SU-DHL-6 (cell line): ENCODE measurements at regions not wholly inside any gene's neighbourhood (a gene's known extent, or its start where the extent isn't known, plus 50 kb on each side); places are given as distances from the start of the nearest gene placed in this dataset.

Source experiments
- CTCF ChIP-seq: fragments of 200-600 bp; sonication (generic); IDR thresholded peaks from one replicate; pipeline ENCODE4 v1.5.1; 2017; ENCODE audit warnings: antibody characterized with exemption, mild to moderate bottlenecking, low read length, moderate library complexity; ENCODE audit not compliant: insufficient read depth, poor library complexity, severe bottlenecking
- EZH2phosphoT487 ChIP-seq: fragments of 200-600 bp; sonication (generic), shearing (Covaris generic); conservative IDR thresholded peaks from 2 replicates; pipeline ENCODE4 v1.6.1; 2018; ENCODE audit warnings: mild to moderate bottlenecking, antibody characterized with exemption, low read length, moderate library complexity, mixed read lengths

GRCh38 chrX:118225711-118226428, 109.3 kb upstream of the KLHL13 start:
- TF ChIP-seq CTCF: no peak
- no peak for TF ChIP-seq EZH2phosphoT487
